H9 (cell line): ENCODE measurements at regions not wholly inside any gene's neighbourhood (a gene's known extent, or its start where the extent isn't known, plus 50 kb on each side); places are given as distances from the start of the nearest gene placed in this dataset.

Source experiments
- DNase-seq: peaks from one replicate; pipeline ENCODE4 v3.0.0-alpha.2; 2017
- H2AFZ ChIP-seq: one replicate; pipeline ENCODE4 v1.6.1; 2013; ENCODE audit warnings: mild to moderate bottlenecking, low read length, control low read depth, moderate library complexity
- H2AK5ac ChIP-seq: 2 replicates; pipeline ENCODE4 v1.6.1; 2013; ENCODE audit warnings: low read length, control low read depth, mixed read lengths; ENCODE audit not compliant: insufficient read length
- H2BK120ac ChIP-seq: one replicate; pipeline ENCODE4 v1.6.1; 2013; ENCODE audit warnings: low read depth, mild to moderate bottlenecking, low read length, control low read depth, inconsistent platforms; ENCODE audit not compliant: poor library complexity, severe bottlenecking
- H2BK12ac ChIP-seq: 2 replicates; pipeline ENCODE4 v1.6.1; 2013; ENCODE audit warnings: low read length, control low read depth, mixed read lengths, low read depth; ENCODE audit not compliant: insufficient read length
- H2BK15ac ChIP-seq: 2 replicates; pipeline ENCODE4 v1.6.1; 2013; ENCODE audit warnings: low read depth, low read length, control low read depth
- H2BK20ac ChIP-seq: one replicate; pipeline ENCODE4 v1.6.1; 2013; ENCODE audit warnings: low read depth, mild to moderate bottlenecking, low read length, control low read depth, inconsistent platforms; ENCODE audit not compliant: poor library complexity, severe bottlenecking
- H2BK5ac ChIP-seq: 2 replicates; pipeline ENCODE4 v1.6.1; 2013; ENCODE audit warnings: low read length, control low read depth, mixed read lengths; ENCODE audit not compliant: insufficient read length
- H3K14ac ChIP-seq: 2 replicates; pipeline ENCODE4 v1.6.1; 2013; ENCODE audit warnings: low read length, control low read depth; ENCODE audit not compliant: insufficient read depth
- H3K18ac ChIP-seq: 2 replicates; pipeline ENCODE4 v1.6.1; 2013; ENCODE audit warnings: low read depth, mild to moderate bottlenecking, mixed read lengths, low read length, control low read depth; ENCODE audit not compliant: insufficient read length
- H3K23ac ChIP-seq: 2 replicates; pipeline ENCODE4 v1.6.1; 2013; ENCODE audit warnings: low read length, control low read depth, mixed read lengths, low read depth; ENCODE audit not compliant: insufficient read length
- H3K23me2 ChIP-seq: 2 replicates; pipeline ENCODE4 v1.6.1; 2013; ENCODE audit warnings: low read depth, mild to moderate bottlenecking, mixed read lengths, low read length, control low read depth; ENCODE audit not compliant: insufficient read length, poor library complexity, severe bottlenecking
- H3K27ac ChIP-seq: 2 replicates; pipeline ENCODE4 v1.5.1; 2013; ENCODE audit warnings: low read length, control low read depth, mixed read lengths, low read depth; ENCODE audit not compliant: insufficient read length
- H3K27me3 ChIP-seq: 2 replicates; pipeline ENCODE4 v1.6.1; 2013; ENCODE audit warnings: low read length, control low read depth, inconsistent platforms; ENCODE audit not compliant: insufficient read depth
- H3K4ac ChIP-seq: 2 replicates; pipeline ENCODE4 v1.6.1; 2013; ENCODE audit warnings: low read depth, mild to moderate bottlenecking, control low read depth, inconsistent platforms, low read length, moderate library complexity
- H3K4me1 ChIP-seq: 2 replicates; pipeline ENCODE4 v1.6.1; 2013; ENCODE audit warnings: low read length, control low read depth, inconsistent platforms; ENCODE audit not compliant: insufficient read depth
- H3K4me2 ChIP-seq: 2 replicates; pipeline ENCODE4 v1.6.1; 2013; ENCODE audit warnings: low read length, control low read depth, mixed read lengths; ENCODE audit not compliant: insufficient read length, insufficient read depth
- H3K56ac ChIP-seq: 2 replicates; pipeline ENCODE4 v1.6.1; 2013; ENCODE audit warnings: low read depth, mild to moderate bottlenecking, mixed read lengths, low read length, control low read depth; ENCODE audit not compliant: insufficient read length
- H3K79me1 ChIP-seq: 2 replicates; pipeline ENCODE4 v1.6.1; 2013; ENCODE audit warnings: low read depth, mild to moderate bottlenecking, moderate library complexity, low read length, control low read depth, inconsistent platforms; ENCODE audit not compliant: insufficient read depth, poor library complexity, severe bottlenecking
- H3K79me2 ChIP-seq: 2 replicates; pipeline ENCODE4 v1.6.1; 2013; ENCODE audit warnings: low read length, control low read depth, inconsistent platforms; ENCODE audit not compliant: insufficient read depth
- H3K9ac ChIP-seq: 2 replicates; pipeline ENCODE4 v1.6.1; 2013; ENCODE audit warnings: low read length, control low read depth, mixed read lengths; ENCODE audit not compliant: insufficient read length; ENCODE audit errors: extremely low read depth
- H3K9me3 ChIP-seq: one replicate; pipeline ENCODE4 v1.6.1; 2013; ENCODE audit warnings: low read depth, low read length, inconsistent platforms; ENCODE audit not compliant: control insufficient read depth
- H3T11ph ChIP-seq: one replicate; pipeline ENCODE4 v1.6.1; 2013; ENCODE audit warnings: mild to moderate bottlenecking, low read length, control low read depth, inconsistent platforms
- H4K20me1 ChIP-seq: one replicate; pipeline ENCODE4 v1.6.1; 2013; ENCODE audit not compliant: control insufficient read depth, insufficient read length, insufficient read depth
- H4K5ac ChIP-seq: 2 replicates; pipeline ENCODE4 v1.6.1; 2013; ENCODE audit warnings: low read depth, mild to moderate bottlenecking, mixed read lengths, low read length, control low read depth; ENCODE audit not compliant: insufficient read length
- H4K8ac ChIP-seq: replicated peaks from 2 replicates; pipeline ENCODE4 v1.6.1; 2013; ENCODE audit warnings: low read length, control low read depth, mixed read lengths, low read depth; ENCODE audit not compliant: insufficient read length
- H4K91ac ChIP-seq: 2 replicates; pipeline ENCODE4 v1.6.1; 2013; ENCODE audit warnings: low read depth, mild to moderate bottlenecking, moderate library complexity, mixed read lengths, low read length, control low read depth; ENCODE audit not compliant: insufficient read length
- H3K27ac Mint-ChIP-seq, 3 experiments: 2 replicates in 2 of 3; 3 replicates in 1 of 3; pipeline ENCODE4 v1.8.0; 2020 to 2021; ENCODE audit warnings: mixed read lengths in 3 of 3, mild to moderate bottlenecking in 1 of 3, moderate library complexity in 1 of 3
- H3K27me3 Mint-ChIP-seq: 2 replicates; pipeline ENCODE4 v1.8.0; 2021; ENCODE audit warnings: low read depth, mild to moderate bottlenecking, moderate library complexity, mixed read lengths
- H3K36me3 Mint-ChIP-seq, 3 experiments: 2 replicates in 2 of 3; 3 replicates in 1 of 3; pipeline ENCODE4 v1.8.0; 2020 to 2021; ENCODE audit warnings: low read depth in 3 of 3, mixed read lengths in 3 of 3; ENCODE audit not compliant: insufficient read depth in 1 of 3
- H3K4me1 Mint-ChIP-seq, 2 experiments: 2 replicates each; pipeline ENCODE4 v1.8.0; 2020; ENCODE audit warnings: mixed read lengths in 2 of 2
- H3K4me3 Mint-ChIP-seq, 2 experiments: 2 replicates in 1 of 2; 3 replicates in 1 of 2; pipeline ENCODE4 v1.8.0; 2020 to 2021; ENCODE audit warnings: mild to moderate bottlenecking in 2 of 2, mixed read lengths in 2 of 2, moderate library complexity in 1 of 2
- H3K9me3 Mint-ChIP-seq, 2 experiments: 2 replicates in 1 of 2; 3 replicates in 1 of 2; pipeline ENCODE4 v1.8.0; 2020; ENCODE audit warnings: mild to moderate bottlenecking in 2 of 2, mixed read lengths in 2 of 2, moderate library complexity in 1 of 2
- CTCF ChIP-seq: fragments of 200-600 bp; sonication (generic); conservative IDR thresholded peaks from 3 replicates; pipeline ENCODE4 v1.8.0; 2021; ENCODE audit warnings: antibody characterized with exemption, mild to moderate bottlenecking
- WGBS: extraction: QIAGEN DNeasy Blood & Tissue Kit; methylation state at CpG from one replicate; pipeline ENCODE4 v1.1.7; 2013; ENCODE audit warnings: missing lambda C conversion rate, low lambda C conversion rate, mixed read lengths; ENCODE audit not compliant: insufficient read length; ENCODE audit errors: extremely low coverage; 5-methylcytosine and 5-hydroxymethylcytosine counted together

- no peaks in the 10 kb centered on the region for H3K23me2 ChIP-seq
- no peak overlapping the region for H4K91ac ChIP-seq
- H3K56ac ChIP-seq, result no peak overlapping the region
- H2BK12ac ChIP-seq, result no peak overlapping the region
- Mint-ChIP-seq H3K9me3 (peaks cover 22 to 28% of the 10 kb centered on the region in 2 experiments), H3K27me3 (peaks cover 23% of the 10 kb centered on the region), H3K36me3 (peaks cover 0 to 21% (median 3%) of the 10 kb centered on the region in 3 experiments; a peak in 2 of 7 replicates), H3K4me1 (peaks cover 0 to 4% of the 10 kb centered on the region in 2 experiments; a peak in 1 of 4 replicates), H3K4me3 (no peak overlapping the region), H3K27ac (no peak overlapping the region)
- no peaks in the 10 kb centered on the region for H3K79me2 ChIP-seq
- H3T11ph ChIP-seq, result no peak overlapping the region
- H2AFZ ChIP-seq, result no peak overlapping the region
- WGBS, result no CpG with 5 or more reads among the region's 3 CpGs
- H3K9me3 ChIP-seq, result peaks cover 20% of the 10 kb centered on the region
- H3K18ac ChIP-seq, result no peak overlapping the region
- DNase-seq, result no peak
- no peaks in the 10 kb centered on the region for H4K20me1 ChIP-seq
- no peak overlapping the region for H2BK5ac ChIP-seq
- no peak overlapping the region for H2BK20ac ChIP-seq
- no peak overlapping the region for H3K4me2 ChIP-seq
- H3K23ac ChIP-seq, result no peak overlapping the region
- H4K5ac ChIP-seq, result no peak overlapping the region
- no peak overlapping the region for H3K27ac ChIP-seq
- no peak overlapping the region for H3K9ac ChIP-seq
- TF ChIP-seq CTCF, result no peak
- H3K4me1 ChIP-seq, result no peaks in the 10 kb centered on the region
- H2BK15ac ChIP-seq, result no peak overlapping the region
- no peak overlapping the region for H3K4ac ChIP-seq
- no peak overlapping the region for H2AK5ac ChIP-seq
- H3K27me3 ChIP-seq, result no peaks in the 10 kb centered on the region
- no peak overlapping the region for H3K14ac ChIP-seq
- H4K8ac ChIP-seq, result no peak overlapping the region
- H2BK120ac ChIP-seq, result no peak overlapping the region
- H3K79me1 ChIP-seq, result no peaks in the 10 kb centered on the region
These were observed 135.0 kb upstream of the STC2 start for GRCh38 chr5:173463207-173463606.
